ENCODE measurements at regions not wholly inside any gene's neighbourhood (a gene's known extent, or its start where the extent isn't known, plus 50 kb on each side); places are given as distances from the start of the nearest gene placed in this dataset.
A peak's percentile ranks its signal among the peaks of the same experiment; 100 is the strongest.

DNA sequence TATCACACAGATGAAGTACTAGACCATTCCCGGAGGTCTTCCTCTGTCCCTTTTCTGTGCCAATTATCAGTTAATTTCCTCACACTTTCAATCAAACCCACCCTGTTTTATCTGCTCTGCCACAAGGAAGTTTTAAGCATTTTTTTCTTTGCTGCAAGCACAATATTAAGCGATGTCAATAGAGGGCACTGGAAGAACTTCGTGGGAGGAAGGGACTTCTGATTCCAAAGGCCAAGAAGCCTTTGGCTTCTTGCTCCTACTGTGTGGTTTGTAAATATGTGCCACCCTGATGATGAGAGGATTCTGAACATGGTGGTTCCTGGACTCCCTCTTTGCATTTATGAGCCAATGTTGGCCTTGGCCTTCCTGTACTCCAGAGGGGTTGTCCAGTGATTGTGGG lies 1712.5 kb upstream of the C9orf72 start:
- DNase-seq (ENCODE audit: low read depth, low spot score) (no peak), FAIRE-seq (no peak)
- Histone ChIP-seq H3K27me3 (ENCODE audit: control insufficient read depth, extremely low read depth, insufficient read depth, low read length) (no peaks in the 10 kb centered on the region), H3K4me2 (ENCODE audit: control insufficient read depth, extremely low read depth, insufficient read depth, low read depth, low read length) (no peak overlapping the region), H3K9ac (ENCODE audit: control insufficient read depth, extremely low read depth, insufficient read depth, low read length) (no peak overlapping the region), H3K27ac (ENCODE audit: control insufficient read depth, insufficient read depth, low read length) (no peak overlapping the region), H3K79me2 (ENCODE audit: control insufficient read depth, insufficient read depth, low read length) (no peaks in the 10 kb centered on the region), H2AFZ (ENCODE audit: control insufficient read depth, low read length) (no peak overlapping the region), H3K9me1 (ENCODE audit: control insufficient read depth, extremely low read depth, insufficient read depth, low read length) (no peaks in the 10 kb centered on the region), H3K9me3 (ENCODE audit: control insufficient read depth, low read depth, low read length) (no peaks in the 10 kb centered on the region), H3K4me3 (ENCODE audit: control insufficient read depth in 2 of 3, extremely low read depth in 1 of 3, insufficient read depth in 2 of 3, low read depth in 1 of 3, low read length in 3 of 3) (no peak overlapping the region), H3K4me1 (ENCODE audit: control insufficient read depth, extremely low read depth, insufficient read depth, low read length) (no peaks in the 10 kb centered on the region), H4K20me1 (ENCODE audit: control insufficient read depth, extremely low read depth, insufficient read depth, low read length) (no peaks in the 10 kb centered on the region), H3K36me3 (ENCODE audit: control insufficient read depth in 2 of 2, extremely low read depth in 1 of 2, insufficient read depth in 2 of 2, low read length in 2 of 2) (no peaks in the 10 kb centered on the region)
- TF ChIP-seq, protein P1, sequence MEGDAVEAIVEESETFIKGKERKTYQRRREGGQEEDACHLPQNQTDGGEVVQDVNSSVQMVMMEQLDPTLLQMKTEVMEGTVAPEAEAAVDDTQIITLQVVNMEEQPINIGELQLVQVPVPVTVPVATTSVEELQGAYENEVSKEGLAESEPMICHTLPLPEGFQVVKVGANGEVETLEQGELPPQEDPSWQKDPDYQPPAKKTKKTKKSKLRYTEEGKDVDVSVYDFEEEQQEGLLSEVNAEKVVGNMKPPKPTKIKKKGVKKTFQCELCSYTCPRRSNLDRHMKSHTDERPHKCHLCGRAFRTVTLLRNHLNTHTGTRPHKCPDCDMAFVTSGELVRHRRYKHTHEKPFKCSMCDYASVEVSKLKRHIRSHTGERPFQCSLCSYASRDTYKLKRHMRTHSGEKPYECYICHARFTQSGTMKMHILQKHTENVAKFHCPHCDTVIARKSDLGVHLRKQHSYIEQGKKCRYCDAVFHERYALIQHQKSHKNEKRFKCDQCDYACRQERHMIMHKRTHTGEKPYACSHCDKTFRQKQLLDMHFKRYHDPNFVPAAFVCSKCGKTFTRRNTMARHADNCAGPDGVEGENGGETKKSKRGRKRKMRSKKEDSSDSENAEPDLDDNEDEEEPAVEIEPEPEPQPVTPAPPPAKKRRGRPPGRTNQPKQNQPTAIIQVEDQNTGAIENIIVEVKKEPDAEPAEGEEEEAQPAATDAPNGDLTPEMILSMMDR (optimal IDR thresholded peaks at IDR 0.05 in 1 of 3, IDR thresholded peaks at IDR 0.05 in 1 of 3, conservative IDR thresholded peaks at IDR 0.05 in 1 of 3; ENCODE audit: extremely low read depth in 1 of 3, insufficient read depth in 2 of 3, low read length in 3 of 3) = peak in 2 of 3 experiments; percentile 24 to 26
- TF ChIP-seq EZH2 (IDR thresholded peaks at IDR 0.05; ENCODE audit: low read length) = no peak
- dilution Hi-C loops (cut with MboI; ENCODE audit: extremely low pct_ligation_motif_present, low sequenced_read_pairs) = no loop called here

DNA sequence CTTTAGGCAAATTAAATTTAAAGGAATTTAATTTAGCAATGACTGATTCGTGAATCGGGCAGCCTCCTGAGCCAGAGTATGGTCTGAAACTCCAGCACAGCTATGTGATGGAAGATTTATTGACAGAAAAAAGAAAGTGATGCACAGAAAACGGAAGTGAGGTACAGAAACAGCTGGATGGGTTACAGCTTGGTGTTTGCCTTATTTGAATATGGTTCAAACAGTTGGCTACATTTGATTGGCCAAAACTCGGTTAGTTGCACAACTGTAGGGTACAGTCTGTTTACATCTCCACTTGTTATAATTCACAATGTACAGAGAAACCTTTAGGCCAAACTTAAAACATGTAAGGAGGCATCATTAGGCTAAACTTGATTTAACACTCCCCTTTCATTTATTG lies 1716.1 kb upstream of the C9orf72 start:
- no peaks in the 10 kb centered on the region for H3K9me3 ChIP-seq (ENCODE audit: control insufficient read depth, low read depth, low read length)
- dilution Hi-C loops (cut with MboI; ENCODE audit: extremely low pct_ligation_motif_present, low sequenced_read_pairs) = no loop called here
- FAIRE-seq (no peak), DNase-seq (ENCODE audit: low read depth, low spot score) (no peak)
- H4K20me1 ChIP-seq (ENCODE audit: control insufficient read depth, extremely low read depth, insufficient read depth, low read length) = no peaks in the 10 kb centered on the region
- H3K36me3 ChIP-seq (ENCODE audit: control insufficient read depth in 2 of 2, extremely low read depth in 1 of 2, insufficient read depth in 2 of 2, low read length in 2 of 2) = no peaks in the 10 kb centered on the region
- H3K4me1 ChIP-seq (ENCODE audit: control insufficient read depth, extremely low read depth, insufficient read depth, low read length) = no peaks in the 10 kb centered on the region
- no peak overlapping the region for H2AFZ ChIP-seq (ENCODE audit: control insufficient read depth, low read length)
- TF ChIP-seq, protein P1 (optimal IDR thresholded peaks at IDR 0.05 in 1 of 3, IDR thresholded peaks at IDR 0.05 in 1 of 3, conservative IDR thresholded peaks at IDR 0.05 in 1 of 3; ENCODE audit: extremely low read depth in 1 of 3, insufficient read depth in 2 of 3, low read length in 3 of 3) = no peak
- TF ChIP-seq EZH2 (IDR thresholded peaks at IDR 0.05; ENCODE audit: low read length) = no peak
- no peak overlapping the region for H3K27ac ChIP-seq (ENCODE audit: control insufficient read depth, insufficient read depth, low read length)
- no peaks in the 10 kb centered on the region for H3K79me2 ChIP-seq (ENCODE audit: control insufficient read depth, insufficient read depth, low read length)
- no peak overlapping the region for H3K9ac ChIP-seq (ENCODE audit: control insufficient read depth, extremely low read depth, insufficient read depth, low read length)
- H3K4me3 ChIP-seq (ENCODE audit: control insufficient read depth in 2 of 3, extremely low read depth in 1 of 3, insufficient read depth in 2 of 3, low read depth in 1 of 3, low read length in 3 of 3) = no peak overlapping the region
- H3K4me2 ChIP-seq (ENCODE audit: control insufficient read depth, extremely low read depth, insufficient read depth, low read depth, low read length) = no peak overlapping the region
- no peaks in the 10 kb centered on the region for H3K27me3 ChIP-seq (ENCODE audit: control insufficient read depth, extremely low read depth, insufficient read depth, low read length)
- no peaks in the 10 kb centered on the region for H3K9me1 ChIP-seq (ENCODE audit: control insufficient read depth, extremely low read depth, insufficient read depth, low read length)

All from keratinocyte (primary cell).